Muscle of arm (tissue), 1 donor: ENCODE measurements at regions not wholly inside any gene's neighbourhood (a gene's known extent, or its start where the extent isn't known, plus 50 kb on each side); places are given as distances from the start of the nearest gene placed in this dataset.

Experiments used
- DNase-seq: peaks from one replicate; pipeline ENCODE4 v3.0.0-alpha.2; 2013

DNA sequence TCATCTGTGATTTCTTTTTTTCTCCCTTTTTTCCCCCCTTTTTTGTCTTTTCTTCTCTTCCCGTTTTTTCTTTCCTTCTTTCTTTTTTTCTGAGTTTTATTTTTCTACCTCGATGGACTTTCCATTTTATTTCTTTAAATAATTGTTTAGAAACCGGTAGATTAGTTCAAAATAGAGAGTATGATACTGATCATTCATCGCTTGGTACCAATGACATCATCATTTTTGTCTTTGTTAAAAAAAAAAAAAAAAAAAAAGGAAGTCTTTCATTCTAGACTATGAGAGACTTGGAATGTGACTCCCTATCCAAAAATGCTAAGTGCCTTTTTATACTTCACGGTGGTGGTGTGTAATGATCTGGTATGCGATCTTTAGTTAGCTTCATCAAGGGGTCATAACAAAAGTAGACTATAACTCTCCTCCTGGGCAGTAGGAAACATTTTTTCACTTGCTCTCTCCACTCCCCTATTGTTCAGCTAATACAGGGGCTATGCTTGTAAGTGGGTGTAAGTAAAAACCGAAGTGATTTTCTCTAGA lies 1517.5 kb upstream of the ZEB2 start:
- no peak for DNase-seq

DNA sequence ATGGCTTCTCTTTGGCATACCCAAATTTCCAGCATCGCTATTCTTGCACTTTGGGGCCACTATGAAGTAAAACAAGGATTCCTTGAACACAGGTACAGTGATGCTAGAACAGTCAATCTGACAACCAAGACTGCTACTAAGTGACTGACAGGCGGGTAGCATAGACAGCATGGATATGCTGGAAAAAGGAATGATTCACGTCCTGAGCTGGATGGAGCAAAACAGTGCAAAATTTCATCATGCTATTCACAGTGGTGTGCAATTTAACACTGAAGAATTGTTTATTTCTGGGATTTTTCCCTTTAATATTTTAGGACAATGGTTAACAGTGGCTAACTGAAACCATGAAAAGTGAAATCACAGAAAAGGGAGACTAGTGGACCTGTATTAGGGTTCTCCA lies 1511.2 kb upstream of the ZEB2 start:
- DNase-seq: no peak

DNA sequence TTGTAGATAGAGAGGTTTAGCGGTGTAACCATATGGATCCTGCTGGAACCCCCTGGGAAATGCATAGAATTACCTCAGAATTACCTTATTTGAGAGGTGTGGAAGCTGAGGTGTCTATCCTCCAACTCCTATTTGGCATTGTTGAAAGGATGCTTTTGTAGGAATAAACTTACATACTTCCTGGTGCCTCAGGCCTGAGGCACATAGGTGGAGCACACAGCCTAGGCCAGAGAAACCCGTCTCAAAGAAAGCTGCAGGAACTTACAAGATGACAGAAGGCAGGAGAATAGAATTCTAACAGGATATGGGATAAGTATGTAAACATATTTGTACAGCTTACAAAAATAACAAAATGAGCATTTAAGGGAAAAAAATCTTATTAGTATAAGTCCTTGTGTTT lies 1507.2 kb upstream of the ZEB2 start:
- DNase-seq: no peak

DNA sequence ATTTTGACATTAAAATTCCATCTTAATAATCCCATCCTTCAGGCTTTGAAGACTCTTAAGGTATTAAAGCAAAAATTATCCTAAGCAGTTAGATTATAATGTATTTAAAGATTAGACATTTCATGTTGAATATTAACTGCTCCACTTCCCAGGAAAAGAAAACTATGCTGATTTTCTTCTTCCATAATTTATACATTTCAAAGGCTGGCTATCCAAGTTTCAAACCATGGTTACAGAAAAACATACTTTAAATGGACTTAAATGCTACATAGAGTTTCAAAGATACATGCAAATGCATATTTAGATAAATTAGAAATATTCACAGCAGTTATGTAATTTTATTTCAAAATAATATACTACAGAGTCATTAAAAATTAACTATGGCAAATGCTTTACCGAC lies 1505.6 kb upstream of the ZEB2 start:
- no peak for DNase-seq

DNA sequence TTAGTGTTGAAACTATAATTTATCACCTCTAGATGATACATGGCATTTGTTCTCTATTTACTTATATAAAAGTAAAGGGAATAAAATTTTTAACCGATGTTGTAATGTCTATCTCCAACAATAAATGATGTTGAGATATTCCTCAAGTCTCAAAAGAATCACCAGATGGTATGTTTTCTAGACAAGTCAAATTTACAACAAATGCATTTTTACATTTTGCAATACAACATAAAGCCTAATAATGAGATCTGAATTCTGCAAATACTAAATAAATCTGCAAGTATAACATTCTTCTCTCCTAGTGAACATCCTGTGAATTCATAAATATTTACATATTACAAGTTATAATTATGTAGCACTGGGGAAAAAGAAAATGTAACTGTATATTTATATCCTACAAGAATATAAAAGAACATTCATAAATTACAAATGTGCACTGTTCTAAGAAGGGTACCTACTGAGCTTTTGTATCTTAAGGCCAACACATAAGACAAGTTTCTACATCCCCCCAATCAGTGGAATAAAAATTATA lies 1504.4 kb upstream of the ZEB2 start:
- no peak for DNase-seq

DNA sequence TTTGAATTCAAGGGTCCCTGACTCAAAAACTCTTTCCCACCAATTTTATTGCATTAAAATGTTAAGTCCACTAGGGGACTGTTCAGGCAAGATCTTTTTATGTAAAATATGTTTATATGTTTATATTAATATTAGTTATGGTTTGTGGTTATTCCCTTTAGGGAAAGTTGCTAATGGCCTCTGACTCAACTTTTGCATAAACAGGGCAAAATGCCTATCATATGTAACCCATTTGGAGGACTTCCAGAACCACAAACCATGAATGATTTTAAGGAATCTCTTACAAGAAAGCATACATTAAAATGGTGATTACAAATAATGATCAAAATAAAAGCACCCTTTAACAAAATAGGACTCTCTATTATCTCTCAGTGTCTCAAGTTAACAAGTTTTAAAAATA lies 1484.5 kb upstream of the ZEB2 start:
- no peak for DNase-seq

DNA sequence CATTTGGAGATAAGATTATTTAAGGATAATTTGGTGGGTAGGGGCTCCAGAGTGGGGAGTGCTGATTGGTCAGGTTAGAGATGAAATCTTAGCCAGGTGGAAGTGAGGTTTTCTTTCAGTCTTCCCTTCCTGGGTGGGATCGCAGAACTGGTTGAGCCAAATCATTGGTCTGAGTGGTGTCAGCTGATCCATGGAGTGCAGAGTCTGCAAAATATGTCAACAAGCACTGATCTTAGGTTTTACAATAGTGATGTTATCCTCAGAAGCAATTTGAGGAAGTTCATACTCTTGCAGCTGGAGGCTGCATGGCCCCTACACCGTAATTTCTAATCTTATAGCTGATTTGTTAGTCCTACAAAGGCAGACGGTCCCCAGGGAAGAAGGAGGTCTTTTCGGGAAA lies 1483.4 kb upstream of the ZEB2 start:
- no peak for DNase-seq

DNA sequence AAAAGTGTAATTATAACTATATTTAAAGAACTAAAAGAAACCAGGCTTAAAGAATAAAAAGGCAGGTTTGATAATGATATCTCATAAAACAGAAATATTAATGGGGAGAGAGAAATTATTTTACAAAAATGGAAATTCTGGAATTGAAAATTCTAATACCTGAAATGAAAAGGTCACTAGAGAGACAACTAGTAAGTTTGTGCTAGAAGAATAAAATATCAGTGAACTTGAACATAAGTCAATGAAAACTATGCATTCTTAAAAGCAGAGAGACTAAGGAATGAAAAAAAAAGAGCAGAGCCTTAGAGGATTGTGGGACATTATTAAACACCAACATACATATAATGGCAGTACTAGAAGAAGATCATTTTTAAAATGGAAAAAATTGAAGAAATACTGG lies 1475.0 kb upstream of the ZEB2 start:
- no peak for DNase-seq

DNA sequence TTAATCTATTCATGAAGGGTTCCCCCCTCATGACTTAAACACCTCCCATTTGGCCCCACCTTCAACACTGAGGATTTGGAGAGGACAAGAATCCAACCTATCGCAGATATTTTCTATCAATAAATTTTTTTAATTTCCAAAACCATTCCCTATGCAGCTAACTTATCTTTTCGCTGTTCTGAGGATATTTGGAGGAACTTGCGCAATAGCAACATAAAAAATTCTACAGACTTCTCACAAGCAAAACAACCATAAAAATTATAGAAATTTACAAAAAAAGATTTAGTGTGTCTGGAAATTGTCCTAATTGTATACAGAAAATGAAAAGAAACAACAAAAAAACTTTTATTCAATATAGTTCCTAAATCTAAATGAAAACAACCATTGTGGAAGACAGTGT lies 1472.7 kb upstream of the ZEB2 start:
- DNase-seq: no peak

DNA sequence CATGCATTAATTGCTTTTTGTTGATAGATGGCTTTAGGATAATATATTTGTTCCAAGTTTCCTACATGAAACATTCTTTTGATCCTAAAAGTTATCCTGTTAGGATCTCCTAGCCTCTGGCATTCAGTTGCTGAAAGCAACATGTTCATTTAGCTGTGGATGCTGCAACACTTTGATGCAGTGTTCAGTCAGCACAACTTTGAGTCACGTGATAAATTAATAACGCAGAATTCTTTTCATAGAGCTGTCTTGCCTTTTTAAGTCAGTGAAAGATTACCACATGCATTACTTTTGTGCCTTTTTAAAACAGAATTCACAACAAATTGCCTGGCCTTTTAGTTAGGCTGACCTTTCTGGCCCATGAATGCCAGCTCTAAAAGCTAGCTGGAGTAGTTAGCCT lies 1467.9 kb upstream of the ZEB2 start:
- DNase-seq: no peak

DNA sequence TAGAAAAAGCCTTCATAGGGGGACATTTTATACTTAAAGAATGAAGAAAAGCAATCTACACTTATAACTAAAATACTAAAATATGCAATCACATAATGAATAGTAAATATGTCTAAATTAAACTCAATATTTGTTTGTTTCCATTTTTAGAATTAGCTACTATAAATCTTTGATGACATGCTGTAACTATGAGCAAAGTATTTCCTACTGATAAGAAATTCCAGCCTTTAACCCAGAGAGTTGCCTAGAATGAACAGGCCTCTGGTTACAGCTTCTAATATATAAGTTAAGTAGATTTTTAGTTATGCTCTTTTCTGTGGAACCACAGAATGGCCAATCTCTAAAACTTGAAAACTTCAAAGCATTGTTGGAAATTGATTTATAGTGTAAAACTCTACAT lies 1465.6 kb upstream of the ZEB2 start:
- DNase-seq: no peak

DNA sequence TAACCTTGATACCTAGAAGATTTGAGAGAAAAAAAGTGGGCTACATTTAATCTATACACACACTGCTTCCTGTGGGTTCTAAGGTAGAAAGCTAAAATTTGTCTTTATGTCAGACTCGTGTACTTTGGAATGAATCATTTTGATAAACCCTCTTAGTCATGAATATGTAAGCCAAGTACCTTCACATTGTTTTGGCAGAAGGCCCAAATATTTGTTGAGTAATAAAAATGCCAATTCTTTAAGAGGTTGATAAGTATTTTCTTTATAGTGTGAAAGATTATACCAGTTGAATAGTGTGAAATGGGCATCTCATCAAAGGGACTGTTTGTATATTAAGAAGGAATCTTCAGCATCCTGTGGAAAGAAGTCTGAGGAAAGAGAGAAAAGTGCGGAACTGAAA lies 1464.7 kb upstream of the ZEB2 start:
- no peak for DNase-seq

DNA sequence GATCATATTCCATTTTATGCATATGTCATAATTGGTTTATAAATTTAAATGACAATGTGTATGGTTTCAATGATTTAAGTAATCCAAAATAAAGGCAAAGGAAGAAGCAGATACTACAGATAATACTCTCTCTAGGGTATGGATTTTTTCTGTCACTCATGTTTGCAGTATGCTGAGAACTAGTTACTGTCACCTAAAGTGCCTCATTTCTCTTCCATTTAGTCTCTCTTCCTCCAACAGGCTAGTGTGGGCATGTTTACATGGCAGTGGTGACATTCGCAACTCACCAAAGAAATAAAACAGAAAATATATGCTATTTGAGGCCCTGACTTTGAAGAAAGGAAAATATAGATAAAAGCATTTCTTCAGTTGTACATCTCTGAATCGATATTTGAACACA lies 1460.4 kb upstream of the ZEB2 start:
- DNase-seq: no peak

DNA sequence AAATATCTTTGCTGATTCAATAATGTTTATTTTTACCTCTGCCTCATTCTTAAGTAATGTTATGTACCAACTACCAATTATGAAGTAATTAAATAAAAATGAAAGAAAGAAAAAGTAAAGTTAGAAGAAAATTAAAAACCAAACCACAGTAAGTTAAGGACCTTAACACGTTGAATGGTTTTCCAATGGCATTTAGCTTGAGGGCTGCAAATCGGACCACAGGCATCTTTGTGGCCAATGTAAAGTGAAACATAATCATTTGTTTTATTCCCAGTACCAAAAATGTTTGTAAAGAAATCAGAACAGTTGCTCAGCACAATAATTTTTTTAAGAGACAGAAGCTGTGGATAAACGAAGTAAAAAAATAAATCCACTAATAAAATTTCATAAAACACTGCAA lies 1455.5 kb upstream of the ZEB2 start:
- DNase-seq: no peak

DNA sequence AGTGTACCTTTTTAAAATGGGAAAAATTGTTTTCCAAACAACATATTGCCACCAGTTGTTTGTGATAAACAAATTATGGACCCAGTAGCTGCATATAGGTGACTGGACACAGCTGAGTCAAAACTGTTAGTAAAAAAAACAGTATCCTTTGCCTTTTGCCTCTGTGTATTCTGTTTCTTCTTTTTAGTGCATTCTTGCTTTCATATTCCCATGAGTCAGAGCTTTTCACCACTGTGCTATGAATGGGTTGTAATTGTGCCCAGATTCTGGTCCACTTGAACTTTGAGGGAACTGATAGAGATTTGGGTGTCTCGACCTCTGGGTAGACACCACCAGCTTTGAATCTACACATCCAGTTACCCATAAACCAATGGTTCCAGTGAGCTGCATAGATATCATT lies 1441.9 kb upstream of the ZEB2 start:
- no peak for DNase-seq

DNA sequence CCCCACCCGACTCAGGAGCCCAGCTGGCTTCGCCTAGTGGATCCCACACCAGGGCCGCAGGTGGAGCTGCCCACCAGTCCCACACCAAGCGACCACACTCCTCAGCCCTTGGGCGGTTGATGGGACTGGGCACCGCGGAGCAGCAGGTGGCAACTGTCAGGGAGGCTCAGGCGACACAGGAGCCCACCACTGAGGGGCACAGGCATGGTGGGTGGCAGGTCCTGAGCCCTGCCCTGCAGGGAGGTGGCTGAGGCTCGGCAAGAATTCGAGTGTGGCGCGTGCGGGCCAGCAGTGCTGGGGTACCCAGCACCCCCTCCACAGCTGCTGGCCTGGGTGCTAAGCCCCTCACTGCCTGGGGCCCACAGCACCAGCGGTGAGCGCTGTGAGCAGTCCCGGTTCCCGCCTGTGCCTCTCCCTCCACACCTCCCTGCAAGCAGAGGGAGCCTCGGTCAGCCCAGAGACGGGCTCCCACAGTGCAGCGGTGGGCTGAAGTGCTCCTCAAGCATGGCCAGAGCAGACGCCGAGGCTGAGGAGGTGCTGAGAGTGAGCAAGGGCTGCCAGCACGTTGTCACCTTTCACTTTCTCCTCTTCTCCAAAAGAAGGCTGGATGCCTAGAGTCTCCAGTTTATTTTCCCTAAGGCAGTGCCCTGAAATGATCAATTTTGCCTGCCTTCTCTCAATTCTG lies 1440.7 kb upstream of the ZEB2 start:
- no peak for DNase-seq

DNA sequence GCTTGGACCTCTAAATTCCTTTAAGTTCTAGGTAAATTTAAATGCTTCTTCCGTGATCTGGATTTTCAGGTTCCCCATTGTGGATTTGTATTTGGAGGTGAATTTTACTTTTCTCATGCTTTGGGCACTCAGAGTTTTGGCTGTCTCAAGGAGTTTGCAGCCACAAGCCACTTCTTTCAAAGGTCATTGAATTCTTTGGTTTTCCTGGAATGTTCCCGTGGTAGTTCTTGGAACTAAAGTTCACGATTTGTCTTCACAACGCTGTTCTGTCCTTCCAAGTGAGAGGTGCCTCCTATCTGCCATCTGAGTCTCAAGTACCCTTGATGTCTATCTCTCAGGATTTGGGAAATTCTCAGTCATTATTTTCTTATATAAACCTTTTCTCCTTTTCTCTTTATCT lies 1438.7 kb upstream of the ZEB2 start:
- DNase-seq: no peak

DNA sequence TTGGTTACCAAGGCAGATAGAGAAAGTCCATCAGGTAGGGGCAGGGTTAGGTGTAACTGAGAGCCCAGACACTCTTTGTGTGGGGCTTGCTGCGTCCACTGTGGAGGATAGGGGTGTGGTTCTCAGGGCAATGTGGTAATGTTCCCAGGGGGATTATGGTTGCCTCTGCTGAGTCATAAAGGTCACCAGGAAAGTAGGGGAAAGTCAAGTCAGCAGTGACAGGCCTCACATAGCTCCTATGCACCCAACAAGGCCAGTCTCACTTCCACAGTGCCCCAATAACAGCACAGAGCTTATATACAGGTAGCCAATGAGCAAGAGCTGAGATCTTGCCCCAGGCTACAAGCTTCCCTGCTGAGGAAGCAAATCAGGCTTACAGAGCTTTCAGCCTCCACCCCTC lies 1438.0 kb upstream of the ZEB2 start:
- no peak for DNase-seq

DNA sequence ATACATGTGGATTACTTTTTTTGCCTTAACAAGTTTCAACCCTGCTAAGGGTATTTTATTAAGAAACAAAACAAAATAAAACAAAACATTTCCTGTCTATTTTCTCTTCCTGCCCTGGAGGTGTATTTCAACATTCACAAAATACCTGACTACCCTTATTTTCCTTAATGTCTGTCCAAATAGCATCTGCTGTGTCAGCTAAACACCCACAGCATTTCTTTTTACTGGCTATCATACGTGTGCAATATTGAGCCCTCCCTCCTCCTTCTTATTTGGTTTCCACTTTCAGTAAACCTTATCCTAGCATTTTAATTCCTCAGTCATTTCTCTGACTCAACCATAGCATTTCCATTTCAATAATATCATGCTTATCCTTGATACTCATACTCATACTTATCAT lies 1420.0 kb upstream of the ZEB2 start:
- DNase-seq: no peak

DNA sequence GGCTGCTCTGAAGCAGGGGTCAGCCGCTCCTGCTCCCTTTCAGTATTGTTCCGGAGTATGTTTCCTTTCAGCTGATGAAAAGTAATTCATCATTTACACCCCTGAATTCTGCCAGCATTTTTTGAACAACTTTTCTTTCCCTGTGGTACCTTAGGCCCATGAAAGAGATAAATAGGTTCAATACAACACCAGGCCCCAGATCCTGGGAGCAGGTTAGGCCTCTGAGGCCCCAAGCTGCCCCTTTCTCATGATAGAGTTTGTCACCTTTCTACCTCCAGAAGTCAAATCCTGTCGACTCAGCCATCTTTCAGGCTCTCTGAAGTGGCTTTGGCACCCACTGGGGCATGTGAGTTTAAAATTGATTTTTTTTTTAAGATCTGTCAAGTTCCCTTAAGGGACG lies 1415.1 kb upstream of the ZEB2 start:
- DNase-seq: no peak

DNA sequence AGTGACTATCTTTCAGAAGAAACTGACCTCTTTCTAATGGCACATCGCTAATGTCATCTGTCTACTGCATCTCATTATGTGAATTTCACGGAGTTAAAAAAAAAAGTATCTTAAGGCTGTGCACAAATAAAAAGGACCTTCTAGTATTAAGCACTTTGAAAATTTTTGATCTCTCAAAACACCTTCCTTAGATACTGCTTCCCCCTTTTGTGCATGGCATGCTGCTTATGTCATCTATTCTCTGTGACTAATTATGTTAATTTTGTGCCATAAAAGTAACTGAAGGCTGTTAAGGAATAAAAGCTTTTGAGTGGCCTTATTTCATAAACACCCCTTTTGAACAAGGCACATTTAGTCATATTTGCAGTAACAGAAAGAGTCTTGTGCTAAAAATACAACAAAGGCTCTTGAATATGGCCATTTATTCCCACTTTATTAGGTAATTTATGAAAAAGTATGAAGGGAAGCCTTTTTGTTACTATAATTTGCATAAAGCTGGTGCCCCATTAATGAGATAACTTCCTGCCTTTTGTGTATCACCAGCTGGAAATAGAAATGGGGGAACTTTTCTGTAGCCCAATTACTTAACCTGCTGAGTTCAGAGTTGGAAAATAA lies 1412.0 kb upstream of the ZEB2 start:
- DNase-seq: no peak

DNA sequence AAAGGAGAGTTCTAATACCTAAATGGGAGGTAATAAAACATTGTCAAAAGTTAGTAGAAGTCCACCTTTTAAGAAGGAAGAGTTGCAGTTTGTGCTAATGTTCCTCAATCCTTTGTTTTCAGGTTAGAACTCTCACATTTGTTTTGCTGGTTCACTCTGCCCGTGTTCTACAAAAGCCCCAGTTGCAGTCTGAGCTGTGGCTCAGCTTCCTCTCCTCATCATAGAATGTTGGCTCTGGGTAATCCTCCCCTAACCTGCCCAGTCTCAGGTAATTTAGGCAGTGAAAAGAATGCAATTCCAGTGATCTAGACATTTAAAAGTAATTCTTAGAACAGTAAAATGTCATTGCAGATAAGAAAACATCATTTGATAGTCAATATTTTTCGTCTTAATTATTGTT lies 1410.4 kb upstream of the ZEB2 start:
- DNase-seq: no peak

DNA sequence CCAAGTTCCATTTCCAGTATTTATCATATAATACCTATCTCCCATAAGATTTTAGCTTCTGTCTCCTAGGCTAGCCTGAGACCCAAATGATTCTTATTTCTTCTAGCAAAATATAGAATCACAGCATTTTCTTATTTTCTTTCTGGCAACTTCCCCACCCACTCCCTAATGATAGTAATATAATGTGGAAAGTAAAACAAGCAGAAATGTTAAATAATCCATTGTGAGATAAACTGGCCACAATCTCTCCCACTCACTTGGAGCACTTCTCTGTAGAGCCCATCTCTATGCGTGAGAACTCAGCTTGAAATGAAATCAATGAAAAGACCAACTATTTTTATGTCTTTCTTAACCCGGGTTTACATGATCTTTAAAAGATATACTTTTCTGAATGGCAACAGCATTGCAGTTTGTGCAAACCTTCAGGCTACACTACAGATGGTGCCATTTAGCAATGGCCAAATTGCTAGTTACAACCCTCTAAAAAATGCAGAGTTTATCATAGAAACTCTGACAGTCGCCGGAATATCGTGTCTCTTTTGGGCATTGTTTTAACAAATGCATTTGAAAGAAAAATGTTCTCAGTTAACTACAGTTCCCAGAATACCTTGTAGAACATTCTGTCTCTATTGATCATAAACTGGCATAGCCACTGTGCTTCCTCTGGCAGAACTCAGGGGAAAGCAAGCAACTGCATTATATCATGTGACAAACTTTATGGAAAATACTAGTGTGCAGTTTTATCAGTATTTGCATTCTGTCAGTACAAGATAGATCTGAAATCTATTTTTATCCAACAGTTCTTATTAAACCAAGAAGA lies 1407.4 kb upstream of the ZEB2 start:
- DNase-seq: no peak
